RWPE1 (cell line): ENCODE measurements at regions not wholly inside any gene's neighbourhood (a gene's known extent, or its start where the extent isn't known, plus 50 kb on each side); places are given as distances from the start of the nearest gene placed in this dataset.

ENCODE experiments used
- CTCF ChIA-PET: fragments of 350-600 bp; sonication (Branson Sonifier 250); formaldehyde crosslinking; extraction: SDS; loops from one replicate; lab custom pipeline; 2021; lab: Yijun Ruan, JAX
- POLR2A ChIA-PET: fragments of 400-600 bp; formaldehyde crosslinking; extraction: SDS; loops from one replicate; lab custom pipeline; 2020; ENCODE audit warnings: antibody characterized with exemption; ENCODE audit not compliant: low non-redundant PET; lab: Yijun Ruan, JAX
- DNase-seq: peaks from one replicate; pipeline ENCODE4 v3.0.0; 2012; ENCODE audit warnings: low spot score
- H3K27ac ChIP-seq: fragments of 450-650 bp; 2 replicates; pipeline ENCODE4 v1.5.1; 2017
- CTCF ChIP-seq: fragments of 450-650 bp; conservative IDR thresholded peaks from 2 replicates; pipeline ENCODE4 v1.5.1; 2017; ENCODE audit warnings: low read depth, mild to moderate bottlenecking

GRCh38 chr4:53855581-53856250 is 208.7 kb downstream of the CHIC2 start:
- DNase-seq: no peak
- TF ChIP-seq CTCF: no peak
- no peak overlapping the region for H3K27ac ChIP-seq
- CTCF ChIA-PET: interaction anchor here (0.7 kb wide), 1 partner anchor 1750 kb away, joined by 3 read pairs; no protein-coding TSS in a partner anchor
- POLR2A ChIA-PET: no interaction called here

GRCh38 chr4:53854991-53855568 is 209.3 kb downstream of the CHIC2 start:
- TF ChIP-seq CTCF: no peak
- ChIA-PET POLR2A (no interaction called here), CTCF (interaction anchor here (0.6 kb wide), 1 partner anchor 258 kb away, joined by 3 read pairs; no protein-coding TSS in a partner anchor)
- H3K27ac ChIP-seq: no peak overlapping the region
- no peak for DNase-seq

- ChIA-PET POLR2A (no interaction called here), CTCF (no interaction called here)
- DNase-seq: no peak
- H3K27ac ChIP-seq: no peak overlapping the region
- TF ChIP-seq CTCF: no peak
Measured at GRCh38 chr4:53852343-53852742, 212.1 kb downstream of the CHIC2 start.

GRCh38 chr4:53847965-53848364 is 216.4 kb downstream of the CHIC2 start:
- no peak for TF ChIP-seq CTCF
- ChIA-PET POLR2A (no interaction called here), CTCF (no interaction called here)
- no peak overlapping the region for H3K27ac ChIP-seq
- no peak for DNase-seq

- no peak for TF ChIP-seq CTCF
- no peak overlapping the region for H3K27ac ChIP-seq
- POLR2A ChIA-PET: no interaction called here
- no peak for DNase-seq
- CTCF ChIA-PET: no interaction called here
Measured at GRCh38 chr4:53844551-53844950, 219.9 kb downstream of the CHIC2 start.

- CTCF ChIA-PET: no interaction called here
Measured at GRCh38 chr4:53844133-53844532, 220.3 kb downstream of the CHIC2 start.

More at GRCh38 chr4:53844133-53844532, 220.3 kb downstream of the CHIC2 start:
- no peak overlapping the region for H3K27ac ChIP-seq
- DNase-seq: no peak
- POLR2A ChIA-PET: no interaction called here
- no peak for TF ChIP-seq CTCF
